ENCODE measurements at regions not wholly inside any gene's neighbourhood (a gene's known extent, or its start where the extent isn't known, plus 50 kb on each side); places are given as distances from the start of the nearest gene placed in this dataset.
"Not testable (repeated sequence)": the region's sequence is repeated elsewhere in the genome, so short reads cannot be mapped to it uniquely, and the experiment has no call there.

GRCh38 chr4:72661830-72662229 lies 92.8 kb upstream of the ADAMTS3 start:
- TF ChIP-seq ZFX (IDR thresholded peaks at IDR 0.05), result no peak
- TF ChIP-seq CTCF (conservative IDR thresholded peaks at IDR 0.05), result no peak
- H3K27ac ChIP-seq, result no peak overlapping the region

- no peak overlapping the region for H3K27ac ChIP-seq
- TF ChIP-seq ZFX (IDR thresholded peaks at IDR 0.05) (no peak), CTCF (conservative IDR thresholded peaks at IDR 0.05) (no peak)
These were observed 72.6 kb upstream of the ADAMTS3 start for GRCh38 chr4:72641611-72642010.

- H3K27ac ChIP-seq, result not testable (repeated sequence)
These were observed 67.8 kb upstream of the ADAMTS3 start for GRCh38 chr4:72636866-72637265.

- H3K27ac ChIP-seq, result not testable (repeated sequence)
These were observed 66.9 kb upstream of the ADAMTS3 start for GRCh38 chr4:72635931-72636330.

DNA sequence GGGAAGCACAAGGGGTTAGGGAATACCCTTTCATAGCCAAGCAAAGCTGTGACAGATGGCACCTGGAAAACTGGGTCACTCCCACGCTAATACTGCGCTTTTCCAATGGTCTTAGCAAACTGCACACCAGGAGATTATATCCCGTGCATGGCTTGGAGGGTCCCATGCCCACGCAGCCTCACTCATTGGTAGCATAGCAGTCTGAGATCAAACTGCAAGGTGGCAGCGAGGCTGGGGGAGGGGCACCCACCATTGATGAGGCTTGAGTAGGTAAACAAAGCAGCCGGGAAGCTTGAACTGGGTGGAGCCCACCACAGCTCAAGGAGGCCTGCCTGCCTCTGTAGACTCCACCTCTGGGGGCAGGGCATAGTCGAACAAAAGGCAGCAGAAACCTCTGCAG lies 63.2 kb upstream of the ADAMTS3 start:
- H3K27ac ChIP-seq, result not testable (repeated sequence)

GRCh38 chr4:72631296-72631695 lies 62.3 kb upstream of the ADAMTS3 start:
- no peak overlapping the region for H3K27ac ChIP-seq
- TF ChIP-seq ZFX (IDR thresholded peaks at IDR 0.05) (no peak), CTCF (conservative IDR thresholded peaks at IDR 0.05) (no peak)

- no peak overlapping the region for H3K27ac ChIP-seq
- TF ChIP-seq CTCF (conservative IDR thresholded peaks at IDR 0.05) (no peak), ZFX (IDR thresholded peaks at IDR 0.05) (no peak)
These were observed 60.5 kb upstream of the ADAMTS3 start for GRCh38 chr4:72629540-72629939.

DNA sequence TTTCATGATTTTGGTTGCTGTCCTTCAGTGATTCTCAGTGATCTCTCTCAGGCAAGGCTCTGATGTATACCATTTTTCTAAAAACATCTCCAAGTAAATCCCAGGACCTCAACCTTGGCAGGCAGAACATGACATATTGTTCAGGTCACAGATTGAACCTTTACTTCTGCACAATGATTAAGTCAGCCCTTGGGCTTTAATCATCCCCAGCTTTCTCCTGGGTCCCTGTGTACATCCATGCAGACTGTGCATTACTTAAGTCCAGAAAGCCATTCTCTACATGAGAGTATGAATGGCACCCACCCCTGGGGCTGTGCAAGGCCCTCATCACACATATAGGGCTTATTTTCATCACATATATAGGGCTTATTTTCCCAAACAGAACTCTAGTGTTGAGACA lies 58.7 kb upstream of the ADAMTS3 start:
- TF ChIP-seq ZFX (IDR thresholded peaks at IDR 0.05) (no peak), CTCF (conservative IDR thresholded peaks at IDR 0.05) (no peak)
- no peak overlapping the region for H3K27ac ChIP-seq
